Progenitor cell of endocrine pancreas (in vitro differentiated cells): ENCODE measurements at regions not wholly inside any gene's neighbourhood (a gene's known extent, or its start where the extent isn't known, plus 50 kb on each side); places are given as distances from the start of the nearest gene placed in this dataset.

Source experiments
- DNase-seq: peaks from one replicate; pipeline ENCODE4 v3.0.0; 2021; ENCODE audit warnings: low spot score; ENCODE audit not compliant: unreplicated experiment
- H3K27ac Mint-ChIP-seq: 2 replicates; pipeline ENCODE4 v1.8.0; 2021; ENCODE audit warnings: mild to moderate bottlenecking, moderate library complexity, mixed read lengths
- H3K27me3 Mint-ChIP-seq: 2 replicates; pipeline ENCODE4 v1.8.0; 2021; ENCODE audit warnings: mixed read lengths
- H3K36me3 Mint-ChIP-seq: 2 replicates; pipeline ENCODE4 v1.8.0; 2022; ENCODE audit warnings: mixed read lengths; ENCODE audit not compliant: insufficient read depth
- H3K4me1 Mint-ChIP-seq: 2 replicates; pipeline ENCODE4 v1.8.0; 2021; ENCODE audit warnings: low read depth, mixed read lengths
- H3K4me3 Mint-ChIP-seq: 2 replicates; pipeline ENCODE4 v1.8.0; 2021; ENCODE audit warnings: low read depth, mild to moderate bottlenecking, moderate library complexity, mixed read lengths
- H3K9me3 Mint-ChIP-seq: 2 replicates; pipeline ENCODE4 v1.8.0; 2021; ENCODE audit warnings: low read depth, mixed read lengths
- CTCF ChIP-seq: fragments of 200-600 bp; sonication (generic); IDR thresholded peaks from one replicate; pipeline ENCODE4 v1.5.0; 2021; ENCODE audit warnings: antibody characterized with exemption, mild to moderate bottlenecking; ENCODE audit not compliant: unreplicated experiment

- peaks cover 36% of the 10 kb centered on the region for H3K27me3 Mint-ChIP-seq
- peaks cover 2% of the 10 kb centered on the region for H3K4me1 Mint-ChIP-seq
- TF ChIP-seq CTCF = no peak
- H3K4me3 Mint-ChIP-seq = no peak overlapping the region
- H3K36me3 Mint-ChIP-seq = no peaks in the 10 kb centered on the region
- H3K27ac Mint-ChIP-seq = no peak overlapping the region
- DNase-seq = no peak
- no peaks in the 10 kb centered on the region for H3K9me3 Mint-ChIP-seq
Measured at GRCh38 chr9:135289081-135289491, 190.5 kb upstream of the PPP1R26 start.

DNA sequence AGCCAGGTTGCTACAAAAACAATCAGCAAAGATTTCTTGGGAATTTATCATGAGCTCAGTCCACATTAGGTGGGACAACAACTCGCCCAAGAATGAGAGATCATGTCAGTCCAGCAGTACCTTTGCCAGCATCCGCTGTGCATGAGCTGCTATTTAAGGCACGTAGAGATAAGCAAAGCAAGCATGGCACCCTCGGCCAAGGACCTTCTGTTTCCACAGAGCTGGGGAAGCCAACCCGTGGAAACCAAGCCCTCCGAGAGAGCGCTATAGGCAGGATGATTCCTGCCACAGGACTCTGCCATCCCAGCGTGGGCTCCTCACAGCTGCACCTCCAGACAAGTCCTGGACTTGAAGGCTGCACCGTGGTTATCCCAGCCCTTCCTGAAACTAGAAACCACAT, 189.5 kb upstream of the PPP1R26 start:
- peaks cover 32% of the 10 kb centered on the region for H3K27me3 Mint-ChIP-seq
- TF ChIP-seq CTCF = no peak
- H3K4me3 Mint-ChIP-seq = no peak overlapping the region
- no peak for DNase-seq
- peaks cover 2% of the 10 kb centered on the region for H3K4me1 Mint-ChIP-seq
- no peaks in the 10 kb centered on the region for H3K36me3 Mint-ChIP-seq
- H3K9me3 Mint-ChIP-seq = no peaks in the 10 kb centered on the region
- no peak overlapping the region for H3K27ac Mint-ChIP-seq

DNA sequence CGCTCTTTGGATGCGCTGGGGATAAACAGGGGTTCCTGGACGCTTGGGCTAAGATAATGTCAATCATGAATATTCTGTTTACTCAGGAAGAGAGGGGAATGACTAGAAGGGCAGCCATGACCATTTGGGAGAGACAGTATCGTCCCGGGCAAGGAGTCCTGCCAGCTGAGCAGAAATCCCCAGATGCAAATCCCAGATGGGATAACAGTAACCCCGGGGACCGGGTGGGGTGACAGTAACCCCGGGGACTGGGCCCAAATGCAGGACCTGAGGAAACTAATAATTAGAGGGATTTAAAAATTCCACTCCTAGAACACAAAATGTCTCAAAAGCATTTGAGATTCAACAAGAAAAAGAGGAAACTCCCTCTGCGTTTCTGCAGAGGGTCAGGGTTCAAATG, 189.0 kb upstream of the PPP1R26 start:
- no peak for TF ChIP-seq CTCF
- Mint-ChIP-seq H3K9me3 (no peaks in the 10 kb centered on the region), H3K4me1 (peaks cover 2% of the 10 kb centered on the region), H3K36me3 (no peaks in the 10 kb centered on the region), H3K4me3 (no peak overlapping the region), H3K27ac (no peak overlapping the region), H3K27me3 (peaks cover 32% of the 10 kb centered on the region)
- DNase-seq = no peak

GRCh38 chr9:135291165-135291564, 188.4 kb upstream of the PPP1R26 start:
- Mint-ChIP-seq H3K9me3 (no peaks in the 10 kb centered on the region), H3K27ac (no peak overlapping the region), H3K27me3 (peaks cover 33% of the 10 kb centered on the region), H3K4me3 (no peak overlapping the region), H3K4me1 (peaks cover 4% of the 10 kb centered on the region), H3K36me3 (no peaks in the 10 kb centered on the region)
- no peak for DNase-seq
- no peak for TF ChIP-seq CTCF

DNA sequence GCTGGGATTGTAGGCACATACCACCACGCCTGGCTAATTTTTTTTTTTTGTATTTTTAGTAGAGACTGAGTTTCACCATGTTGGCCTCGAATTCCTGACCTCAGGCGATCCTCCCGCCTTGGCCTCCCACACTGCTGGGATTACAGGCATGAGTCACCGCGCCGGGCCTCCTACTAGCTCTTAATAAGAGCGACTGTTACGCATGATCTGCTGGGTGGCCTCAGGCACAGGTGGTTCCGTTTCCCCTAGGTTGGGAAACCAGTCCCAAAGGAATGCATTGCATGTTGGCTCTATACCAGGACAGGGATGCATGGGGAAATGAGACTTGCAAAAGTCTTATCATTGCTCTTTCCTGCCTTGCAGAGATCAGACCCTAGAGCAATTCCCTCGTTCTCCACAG, 184.7 kb upstream of the PPP1R26 start:
- no peak for DNase-seq
- Mint-ChIP-seq H3K4me1 (peaks cover 7% of the 10 kb centered on the region), H3K27ac (no peak overlapping the region), H3K9me3 (no peaks in the 10 kb centered on the region), H3K4me3 (no peak overlapping the region), H3K36me3 (no peaks in the 10 kb centered on the region), H3K27me3 (peaks cover 46% of the 10 kb centered on the region)
- TF ChIP-seq CTCF = no peak
